Cardiac fibroblast (primary cell): ENCODE measurements at regions not wholly inside any gene's neighbourhood (a gene's known extent, or its start where the extent isn't known, plus 50 kb on each side); places are given as distances from the start of the nearest gene placed in this dataset.
A peak's percentile ranks its signal among the peaks of the same experiment; 100 is the strongest.

Source experiments
- DNase-seq, 2 donors: peaks; one replicate each; pipeline versions ENCODE4 v3.0.0 to v3.0.0-alpha.2; 2010; ENCODE audit warnings: low read depth in 2 of 2
- H3K4me3 ChIP-seq, 2 donors: replicated peaks in 1 of 2; 1 replicate in 1 of 2; 2 replicates in 1 of 2; pipeline ENCODE4 v1.5.1; 2011; ENCODE audit warnings: low read depth in 2 of 2, low read length in 2 of 2, mild to moderate bottlenecking in 2 of 2, moderate library complexity in 1 of 2
- CTCF ChIP-seq: IDR thresholded peaks from one replicate; pipeline ENCODE4 v1.5.1; 2011; ENCODE audit warnings: low read depth, mild to moderate bottlenecking, low read length, inconsistent platforms

GRCh38 chr16:87043231-87044031 is 273.8 kb downstream of the C16orf95 start:
- no peak overlapping the region for H3K4me3 ChIP-seq
- DNase-seq = peak in 1 of 2 donors; percentile 43
- TF ChIP-seq CTCF = no peak

GRCh38 chr16:87044032-87044382 is 273.2 kb downstream of the C16orf95 start:
- DNase-seq = no peak
- TF ChIP-seq CTCF = no peak
- no peak overlapping the region for H3K4me3 ChIP-seq

GRCh38 chr16:87044829-87045228 is 272.4 kb downstream of the C16orf95 start:
- H3K4me3 ChIP-seq = no peak overlapping the region
- no peak for TF ChIP-seq CTCF
- DNase-seq = no peak

GRCh38 chr16:87045466-87046216 is 271.6 kb downstream of the C16orf95 start:
- H3K4me3 ChIP-seq = no peak overlapping the region
- no peak for DNase-seq
- TF ChIP-seq CTCF = no peak

GRCh38 chr16:87046235-87046634 is 271.0 kb downstream of the C16orf95 start:
- DNase-seq = no peak
- H3K4me3 ChIP-seq = no peak overlapping the region
- no peak for TF ChIP-seq CTCF

GRCh38 chr16:87047221-87048037 is 269.8 kb downstream of the C16orf95 start:
- no peak for TF ChIP-seq CTCF
- DNase-seq = no peak
- no peak overlapping the region for H3K4me3 ChIP-seq
